ENCODE measurements at regions not wholly inside any gene's neighbourhood (a gene's known extent, or its start where the extent isn't known, plus 50 kb on each side); places are given as distances from the start of the nearest gene placed in this dataset.

DNA sequence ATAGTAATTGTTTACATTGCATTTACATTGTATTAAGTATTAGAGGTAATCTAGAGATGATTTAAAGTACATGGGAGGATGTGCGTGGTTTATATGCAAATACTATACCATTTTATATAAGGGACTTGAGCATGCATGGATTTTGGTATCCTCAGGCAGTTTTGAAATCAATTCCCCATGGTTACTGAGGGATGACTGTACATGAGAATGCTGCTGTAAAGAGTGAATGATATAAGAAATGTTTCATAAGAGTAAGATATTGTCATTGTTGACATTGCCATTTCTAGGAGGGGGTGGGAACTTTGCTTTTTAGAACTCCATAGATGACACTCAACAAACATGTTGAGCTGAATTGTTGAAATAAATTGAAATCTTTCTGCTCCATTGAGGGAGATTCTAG, 185.0 kb downstream of the SEMA6A start:
- ChIA-PET POLR2A (no interaction called here), CTCF (no interaction called here)
- H3K9me3 Mint-ChIP-seq: no peaks in the 10 kb centered on the region
- H3K27me3 Mint-ChIP-seq: no peaks in the 10 kb centered on the region
- no peaks in the 10 kb centered on the region for H3K4me1 Mint-ChIP-seq
- no peak overlapping the region for H3K4me3 Mint-ChIP-seq
- DNase-seq: no peak
- H3K27ac Mint-ChIP-seq: no peak overlapping the region
- H3K36me3 Mint-ChIP-seq (ENCODE audit: low read depth): no peaks in the 10 kb centered on the region

DNA sequence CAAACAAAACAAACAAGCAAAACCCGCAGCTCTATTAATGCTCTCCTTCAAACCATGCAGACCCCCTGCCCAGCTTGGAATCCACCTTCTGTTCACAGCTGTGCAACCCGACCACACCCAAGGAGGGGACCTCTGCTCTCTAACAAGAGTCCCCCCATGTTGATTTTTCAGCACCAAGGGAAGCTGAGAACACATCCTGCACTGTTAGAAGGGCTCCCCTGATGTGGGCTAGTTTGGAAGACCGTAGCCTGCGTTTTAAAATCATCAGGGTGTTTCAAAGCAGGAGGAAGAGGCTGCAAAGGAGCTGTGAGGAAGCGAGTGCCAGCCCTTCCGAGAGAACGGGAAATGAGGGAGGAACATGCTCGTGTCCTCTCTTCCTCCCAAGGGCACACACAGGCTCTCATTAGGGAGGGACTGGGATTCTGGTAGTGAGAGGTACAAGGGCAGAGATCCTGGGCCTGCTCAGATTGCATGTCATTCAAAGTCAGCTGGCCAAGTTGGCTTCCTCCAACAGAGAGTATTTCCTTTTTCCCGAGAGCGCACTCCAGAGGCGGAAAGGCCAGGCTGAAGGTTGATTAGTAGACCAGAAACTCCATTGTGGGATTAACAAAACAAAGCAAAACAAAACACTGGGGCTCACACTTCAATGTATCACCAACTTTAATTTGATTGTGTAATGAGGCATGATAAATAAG, 185.9 kb downstream of the SEMA6A start:
- Mint-ChIP-seq H3K4me3 (no peak overlapping the region), H3K9me3 (no peaks in the 10 kb centered on the region), H3K27me3 (no peaks in the 10 kb centered on the region), H3K36me3 (ENCODE audit: low read depth) (no peaks in the 10 kb centered on the region), H3K4me1 (no peaks in the 10 kb centered on the region), H3K27ac (no peak overlapping the region)
- ChIA-PET CTCF (no interaction called here), POLR2A (no interaction called here)
- DNase-seq: no peak

DNA sequence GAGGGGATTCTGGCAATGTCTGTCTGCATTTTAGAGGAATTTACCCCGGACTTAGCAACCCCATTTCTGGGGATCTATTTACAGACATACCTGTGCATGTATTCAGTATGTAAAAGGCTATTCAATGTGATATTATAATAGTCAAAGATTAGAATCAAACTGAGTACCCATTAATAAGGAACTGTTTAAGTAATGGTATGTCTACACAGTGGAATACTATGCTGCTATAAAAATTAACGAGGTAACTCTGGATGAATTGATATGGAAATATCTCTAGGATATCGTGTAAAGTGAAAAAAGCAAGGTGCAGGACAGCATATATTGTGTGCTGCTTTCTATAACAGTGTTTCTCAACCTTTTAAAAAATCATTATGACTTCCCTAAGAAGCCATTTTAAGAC, 186.9 kb downstream of the SEMA6A start:
- CTCF ChIA-PET: no interaction called here
- Mint-ChIP-seq H3K4me3 (no peak overlapping the region), H3K27ac (no peak overlapping the region), H3K4me1 (no peaks in the 10 kb centered on the region), H3K36me3 (ENCODE audit: low read depth) (no peaks in the 10 kb centered on the region), H3K9me3 (no peaks in the 10 kb centered on the region), H3K27me3 (no peaks in the 10 kb centered on the region)
- DNase-seq: no peak
- POLR2A ChIA-PET: no interaction called here

DNA sequence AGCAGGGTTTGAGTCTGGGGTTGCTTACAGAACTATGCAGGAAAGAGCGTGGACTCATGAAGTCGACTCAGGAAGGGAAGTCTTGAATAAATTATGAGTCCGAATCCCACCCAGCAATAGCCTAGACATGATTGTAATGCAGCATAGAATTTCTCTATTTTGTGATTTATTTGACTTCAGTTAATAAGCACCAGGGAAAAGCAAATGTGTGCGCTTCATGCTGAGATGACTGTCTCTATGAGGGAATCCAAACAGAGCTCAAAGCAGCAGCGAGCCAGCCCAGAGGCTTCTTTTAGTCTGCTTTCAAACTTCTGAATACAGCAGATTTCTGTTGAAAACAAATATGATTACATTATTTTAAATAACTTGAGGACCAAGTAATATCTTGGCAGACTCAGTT, 188.0 kb downstream of the SEMA6A start:
- CTCF ChIA-PET: no interaction called here
- no peak overlapping the region for H3K27ac Mint-ChIP-seq
- H3K9me3 Mint-ChIP-seq: no peaks in the 10 kb centered on the region
- no peak for DNase-seq
- no peaks in the 10 kb centered on the region for H3K36me3 Mint-ChIP-seq (ENCODE audit: low read depth)
- POLR2A ChIA-PET: no interaction called here
- no peaks in the 10 kb centered on the region for H3K27me3 Mint-ChIP-seq
- H3K4me1 Mint-ChIP-seq: no peaks in the 10 kb centered on the region
- no peak overlapping the region for H3K4me3 Mint-ChIP-seq

DNA sequence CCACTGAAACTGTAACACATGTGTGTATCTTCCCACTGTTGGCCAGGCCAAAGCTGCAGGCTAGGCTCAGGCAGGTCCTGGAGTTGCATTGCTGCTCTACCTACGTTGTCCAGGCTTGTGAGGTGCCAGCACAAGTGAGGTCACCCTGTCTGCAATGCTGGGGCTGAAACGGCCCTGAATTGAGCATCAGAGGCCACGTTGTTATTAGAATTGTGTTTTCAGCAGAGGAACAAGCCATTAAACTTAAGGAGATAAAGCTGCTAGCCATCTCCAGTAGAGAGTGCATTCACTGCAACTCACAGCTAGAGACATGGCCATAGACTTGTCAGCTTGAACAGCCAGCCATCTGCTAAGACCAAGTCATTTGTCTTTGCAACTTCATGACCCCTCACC, 191.8 kb downstream of the SEMA6A start:
- POLR2A ChIA-PET: no interaction called here
- H3K4me3 Mint-ChIP-seq: no peak overlapping the region

DNA sequence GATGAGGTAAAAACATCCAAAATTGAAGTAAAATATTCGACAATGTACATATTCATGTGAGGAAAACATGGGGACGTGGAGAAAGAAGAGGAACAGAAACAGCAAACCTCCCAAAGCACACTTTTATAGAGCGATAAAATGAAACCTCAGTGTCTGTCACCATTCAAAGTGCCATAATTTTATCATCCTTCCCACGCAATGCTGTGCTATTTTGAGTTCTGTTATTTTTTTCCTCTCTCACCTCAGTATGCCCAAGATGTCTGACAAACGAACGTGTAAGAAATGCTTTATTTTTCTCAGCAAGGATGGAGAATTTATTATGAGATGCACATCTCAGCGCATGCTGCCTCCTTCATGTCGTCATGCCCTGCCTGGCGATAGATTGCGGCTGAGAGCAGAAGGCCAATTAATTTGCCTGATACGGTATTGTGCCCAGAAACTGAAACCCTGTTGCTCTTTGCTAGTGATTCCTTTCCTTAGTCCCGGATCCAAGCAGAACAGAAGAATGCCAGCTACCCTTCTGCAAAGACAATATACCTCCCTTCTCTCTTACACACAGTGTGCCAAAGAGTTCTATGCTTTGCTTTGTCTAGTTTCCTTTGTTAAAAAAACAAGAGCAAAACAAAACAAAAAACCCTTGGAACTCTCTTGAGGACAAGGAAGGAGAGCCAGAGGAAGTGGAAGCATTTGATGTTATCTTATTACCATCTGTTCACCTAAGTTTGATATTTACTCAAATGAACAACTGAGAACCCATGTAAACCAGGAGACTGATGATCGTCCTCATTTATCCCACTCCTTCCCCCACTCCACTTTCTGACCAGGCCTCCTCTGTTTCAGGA, 192.4 kb downstream of the SEMA6A start:
- DNase-seq: no peak
- H3K9me3 Mint-ChIP-seq: no peaks in the 10 kb centered on the region
- H3K4me3 Mint-ChIP-seq: no peak overlapping the region
- H3K36me3 Mint-ChIP-seq (ENCODE audit: low read depth): no peaks in the 10 kb centered on the region
- POLR2A ChIA-PET: no interaction called here
- CTCF ChIA-PET: no interaction called here
- no peaks in the 10 kb centered on the region for H3K27me3 Mint-ChIP-seq
- no peaks in the 10 kb centered on the region for H3K4me1 Mint-ChIP-seq
- no peak overlapping the region for H3K27ac Mint-ChIP-seq

More for the DNA sequence above, 191.8 kb downstream of the SEMA6A start:
- CTCF ChIA-PET: no interaction called here
- no peaks in the 10 kb centered on the region for H3K36me3 Mint-ChIP-seq (ENCODE audit: low read depth)
- DNase-seq: no peak
- H3K27me3 Mint-ChIP-seq: no peaks in the 10 kb centered on the region
- no peaks in the 10 kb centered on the region for H3K4me1 Mint-ChIP-seq
- H3K9me3 Mint-ChIP-seq: no peaks in the 10 kb centered on the region
- no peak overlapping the region for H3K27ac Mint-ChIP-seq

DNA sequence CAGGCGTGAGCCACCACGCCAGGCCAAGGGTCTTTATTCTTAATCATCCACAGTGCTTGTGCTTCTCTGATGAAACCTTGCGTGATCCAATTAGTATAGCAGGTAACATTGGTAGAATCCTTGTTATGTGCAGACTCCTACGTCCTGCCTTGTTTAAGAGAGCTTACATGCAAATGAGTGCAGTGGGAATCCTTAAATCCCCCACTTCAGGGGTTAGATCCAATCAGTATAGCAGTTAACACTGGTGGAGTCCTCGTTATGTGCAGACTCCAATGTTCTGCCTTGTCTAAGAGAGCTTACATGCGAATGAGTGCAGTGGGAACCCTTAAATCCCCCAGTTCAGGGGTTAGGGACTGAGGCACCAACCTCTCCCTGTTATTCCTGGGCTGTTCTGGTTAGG, 193.4 kb downstream of the SEMA6A start:
- Mint-ChIP-seq H3K27ac (no peak overlapping the region), H3K36me3 (ENCODE audit: low read depth) (no peaks in the 10 kb centered on the region), H3K27me3 (no peaks in the 10 kb centered on the region), H3K4me1 (no peaks in the 10 kb centered on the region), H3K9me3 (no peaks in the 10 kb centered on the region), H3K4me3 (no peak overlapping the region)
- no peak for DNase-seq
- CTCF ChIA-PET: no interaction called here
- POLR2A ChIA-PET: no interaction called here

DNA sequence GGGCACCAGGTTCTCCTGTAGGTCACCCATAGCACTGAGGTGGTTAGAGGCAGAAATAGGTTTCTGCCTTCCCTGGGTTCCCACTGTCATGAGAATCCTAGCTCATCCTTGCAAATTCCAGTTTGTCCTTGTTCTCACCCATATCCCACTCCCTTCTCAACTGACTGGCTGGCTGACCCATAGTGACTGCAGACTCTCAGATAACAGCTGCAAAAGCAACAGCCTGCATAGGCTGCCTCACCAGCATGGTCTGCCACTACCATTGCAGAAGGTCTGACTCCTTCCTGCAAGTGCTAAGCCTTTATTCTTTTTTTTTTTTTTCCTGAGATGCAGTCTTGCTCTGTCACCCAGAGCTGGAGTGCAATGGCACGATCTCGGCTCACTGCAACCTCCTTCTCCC, 194.0 kb downstream of the SEMA6A start:
- Mint-ChIP-seq H3K9me3 (no peaks in the 10 kb centered on the region), H3K27ac (no peak overlapping the region), H3K4me1 (no peaks in the 10 kb centered on the region), H3K36me3 (ENCODE audit: low read depth) (no peaks in the 10 kb centered on the region), H3K27me3 (no peaks in the 10 kb centered on the region), H3K4me3 (no peak overlapping the region)
- ChIA-PET POLR2A (no interaction called here), CTCF (interaction anchor here (1.3 kb wide), 1 partner anchor 149 kb away, joined by 3 read pairs; no protein-coding TSS in a partner anchor)
- DNase-seq: no peak

DNA sequence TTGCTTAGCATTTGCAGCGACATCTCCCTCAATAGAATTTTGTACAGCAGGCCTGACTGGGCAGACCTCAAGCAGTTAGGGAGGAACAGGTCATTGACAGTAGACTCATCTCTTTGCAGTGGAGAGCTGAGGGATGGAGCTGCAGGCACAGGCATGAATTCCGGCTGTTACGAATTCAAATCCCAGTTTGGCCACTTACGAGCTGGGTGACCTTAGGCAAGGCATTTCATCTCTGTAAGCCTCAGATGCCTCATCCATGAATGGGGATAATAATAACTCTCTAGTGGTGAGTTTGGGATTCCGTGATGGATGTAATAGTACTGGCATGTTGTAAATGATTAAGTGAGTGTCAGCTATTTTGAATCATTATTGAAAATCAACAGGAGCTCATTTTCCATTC, 195.3 kb downstream of the SEMA6A start:
- ChIA-PET CTCF (interaction anchor here (1.3 kb wide), 1 partner anchor 148 kb away, joined by 3 read pairs; no protein-coding TSS in a partner anchor), POLR2A (no interaction called here)
- no peaks in the 10 kb centered on the region for H3K9me3 Mint-ChIP-seq
- H3K4me3 Mint-ChIP-seq: no peak overlapping the region
- DNase-seq: no peak
- H3K27me3 Mint-ChIP-seq: no peaks in the 10 kb centered on the region
- H3K27ac Mint-ChIP-seq: no peak overlapping the region
- no peaks in the 10 kb centered on the region for H3K4me1 Mint-ChIP-seq
- H3K36me3 Mint-ChIP-seq (ENCODE audit: low read depth): no peaks in the 10 kb centered on the region

DNA sequence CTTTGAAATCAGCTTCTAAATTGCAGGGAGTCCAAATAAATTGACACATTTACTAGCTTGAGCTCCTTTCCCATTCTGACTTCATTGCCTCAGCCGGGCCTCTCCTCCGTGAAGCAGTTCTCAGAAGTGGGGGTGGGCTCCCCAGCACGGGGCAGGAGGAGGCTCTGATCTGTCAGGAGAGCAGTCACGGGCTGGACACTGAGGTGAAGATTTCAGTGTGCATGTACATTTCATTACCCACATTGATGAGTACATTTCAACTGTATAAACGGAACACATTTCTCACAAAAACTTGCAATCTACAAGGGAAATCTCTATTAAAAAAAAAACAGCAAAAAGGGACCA, 195.9 kb downstream of the SEMA6A start:
- no peaks in the 10 kb centered on the region for H3K27me3 Mint-ChIP-seq
- H3K27ac Mint-ChIP-seq: no peak overlapping the region
- no peak overlapping the region for H3K4me3 Mint-ChIP-seq
- POLR2A ChIA-PET: no interaction called here
- no peaks in the 10 kb centered on the region for H3K36me3 Mint-ChIP-seq (ENCODE audit: low read depth)
- no peak for DNase-seq
- CTCF ChIA-PET: no interaction called here
- no peaks in the 10 kb centered on the region for H3K4me1 Mint-ChIP-seq
- no peaks in the 10 kb centered on the region for H3K9me3 Mint-ChIP-seq

DNA sequence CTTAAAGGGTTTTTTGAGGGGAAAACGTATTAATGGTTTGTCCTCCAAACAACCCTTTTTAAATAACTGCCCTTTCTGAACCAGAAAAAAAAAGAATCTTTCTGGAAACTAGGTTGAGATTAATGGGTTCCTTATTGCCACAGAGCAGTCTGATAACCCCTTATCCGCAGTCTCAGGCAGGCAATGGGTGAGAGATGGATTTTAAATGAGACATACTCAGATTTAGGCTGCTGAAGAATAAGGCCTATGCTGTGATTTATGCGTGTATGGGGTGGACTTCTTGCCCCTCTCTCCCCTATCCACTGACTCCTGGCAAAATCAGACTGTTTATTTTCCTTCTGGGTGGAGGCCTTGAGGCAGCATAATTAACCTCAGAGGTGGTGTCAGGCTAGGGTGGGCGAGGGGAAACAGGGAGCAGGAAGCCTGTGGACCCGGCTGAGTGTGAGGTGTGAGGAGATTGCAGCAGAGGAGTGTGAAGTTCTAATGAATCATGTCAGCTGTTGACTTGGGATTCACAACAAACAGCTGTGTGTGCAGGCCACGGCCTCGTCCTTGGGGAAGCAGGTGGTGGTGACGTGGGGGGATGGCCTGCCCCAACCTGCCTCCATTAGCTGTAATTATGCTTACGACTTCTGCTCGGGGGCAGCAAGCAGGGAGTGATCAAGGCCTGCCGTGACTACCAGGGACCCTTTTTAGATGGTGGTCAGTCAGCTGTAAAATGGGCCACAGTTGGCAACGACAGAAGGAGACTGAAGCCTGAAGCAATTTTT, 196.4 kb downstream of the SEMA6A start:
- no peaks in the 10 kb centered on the region for H3K27me3 Mint-ChIP-seq
- ChIA-PET POLR2A (no interaction called here), CTCF (no interaction called here)
- H3K4me3 Mint-ChIP-seq: no peak overlapping the region
- no peak for DNase-seq
- no peaks in the 10 kb centered on the region for H3K9me3 Mint-ChIP-seq
- H3K4me1 Mint-ChIP-seq: no peaks in the 10 kb centered on the region
- H3K27ac Mint-ChIP-seq: no peak overlapping the region
- no peaks in the 10 kb centered on the region for H3K36me3 Mint-ChIP-seq (ENCODE audit: low read depth)

DNA sequence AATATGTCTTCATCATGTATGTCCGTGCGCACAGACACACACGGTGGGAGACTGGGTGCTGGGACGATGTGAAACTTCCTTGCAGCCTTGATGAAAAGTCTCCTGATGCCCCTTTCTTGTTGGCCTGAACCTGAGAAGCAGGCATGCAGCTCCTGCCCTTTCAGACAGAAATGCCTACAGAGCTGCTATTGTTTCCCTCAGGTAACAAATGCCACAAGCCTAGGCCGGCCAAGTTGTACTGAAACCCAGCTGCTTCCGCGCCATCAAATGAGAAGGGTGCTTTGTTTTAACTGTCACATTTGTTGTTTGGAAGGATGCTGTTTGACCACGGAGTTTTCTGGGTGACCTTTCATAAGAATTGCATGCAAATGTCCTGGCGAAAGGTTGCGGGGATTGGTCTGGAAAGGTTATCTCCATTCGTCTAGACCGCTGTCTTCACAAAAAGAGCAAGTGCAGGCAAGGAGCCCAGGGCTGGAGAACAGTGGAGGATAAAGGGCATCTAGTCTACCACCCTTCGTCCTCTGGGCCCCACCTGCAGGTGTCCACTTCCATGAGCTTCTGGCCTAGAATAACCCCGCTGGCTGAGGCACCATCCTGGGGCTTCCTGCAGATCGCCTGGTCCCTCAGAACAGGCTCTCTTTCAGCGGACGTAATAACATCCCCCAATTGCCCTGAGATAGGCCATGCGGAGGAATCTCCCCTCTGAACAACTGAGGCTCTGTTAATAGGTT, 197.2 kb downstream of the SEMA6A start:
- Mint-ChIP-seq H3K27ac (no peak overlapping the region), H3K4me1 (no peaks in the 10 kb centered on the region), H3K4me3 (no peak overlapping the region), H3K27me3 (no peaks in the 10 kb centered on the region), H3K9me3 (no peaks in the 10 kb centered on the region), H3K36me3 (ENCODE audit: low read depth) (no peaks in the 10 kb centered on the region)
- ChIA-PET POLR2A (no interaction called here), CTCF (no interaction called here)
- DNase-seq: no peak

DNA sequence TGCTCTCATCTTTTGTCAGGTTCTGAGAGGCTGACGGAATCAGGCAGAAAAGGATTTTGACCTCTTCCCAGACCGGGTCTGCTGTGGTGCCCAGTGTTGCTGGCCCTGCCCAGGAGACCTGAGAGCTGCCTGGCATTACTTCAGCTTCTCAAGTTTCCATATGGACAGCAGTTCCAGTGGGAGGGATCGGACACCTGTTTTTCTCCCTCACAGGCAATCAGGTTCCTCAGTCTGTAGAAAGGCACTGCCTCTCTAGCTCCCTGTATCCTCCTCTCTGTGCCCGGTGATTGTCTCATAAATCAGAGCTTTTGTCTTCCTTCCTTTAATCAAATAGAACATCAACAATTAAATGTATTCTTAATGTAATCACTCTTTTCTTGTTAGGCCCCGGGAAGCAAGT, 198.7 kb downstream of the SEMA6A start:
- Mint-ChIP-seq H3K4me1 (no peaks in the 10 kb centered on the region), H3K4me3 (no peak overlapping the region), H3K9me3 (no peaks in the 10 kb centered on the region), H3K27ac (no peak overlapping the region), H3K27me3 (no peaks in the 10 kb centered on the region), H3K36me3 (ENCODE audit: low read depth) (no peaks in the 10 kb centered on the region)
- CTCF ChIA-PET: no interaction called here
- DNase-seq: no peak
- POLR2A ChIA-PET: no interaction called here

Data from activated CD4-positive, alpha-beta memory T cell treated with anti-CD3 and anti-CD28 coated beads, Interleukin-2, amount 10 ng/mL, durations not matched to agents 7 days and 5 days (primary cell).